PC-3 (cell line): ENCODE measurements at regions not wholly inside any gene's neighbourhood (a gene's known extent, or its start where the extent isn't known, plus 50 kb on each side); places are given as distances from the start of the nearest gene placed in this dataset.

Source experiments
- ATAC-seq: fragments of 200-7000 bp; cut with Tn5 transposase; 2 replicates; pipeline ENCODE4 v1.9.1; 2020; ENCODE audit warnings: mild to moderate bottlenecking, moderate library complexity
- BruUV-seq: library from RNA; stranded (reverse); fragments of 400-500 nt; replicated peaks from 2 replicates; lab custom pipeline; 2021; lab: Mats Ljungman, UMichigan
- CTCF ChIA-PET: fragments of 300-600 bp; sonication (Branson Sonifier 250); formaldehyde crosslinking; loops from one replicate; lab custom pipeline; 2022; ENCODE audit warnings: antibody characterized with exemption; lab: Charles Lee
- POLR2A ChIA-PET: fragments of 300-600 bp; sonication (Branson Sonifier 250); formaldehyde crosslinking; loops from one replicate; lab custom pipeline; 2022; ENCODE audit warnings: antibody characterized with exemption; ENCODE audit not compliant: unreplicated experiment; lab: Charles Lee
- DNase-seq: peaks from one replicate; pipeline ENCODE4 v3.0.0-alpha.2; 2015
- H2AFZ ChIP-seq: fragments of 300-600 bp; sonication (generic); 2 replicates; pipeline ENCODE4 v1.6.0; 2016; ENCODE audit warnings: antibody characterized with exemption, low read length
- H3F3A ChIP-seq: fragments of 300-600 bp; sonication (generic); one replicate; pipeline ENCODE4 v1.6.0; 2017; ENCODE audit warnings: antibody characterized with exemption, low read length, control low read depth, mild to moderate bottlenecking; ENCODE audit not compliant: unreplicated experiment
- H3K27ac ChIP-seq: fragments of 300-600 bp; sonication (generic); 2 replicates; pipeline ENCODE4 v1.5.1; 2016; ENCODE audit warnings: mild to moderate bottlenecking, low read length
- H3K27me3 ChIP-seq: fragments of 300-600 bp; sonication (generic); 2 replicates; pipeline ENCODE4 v1.6.1; 2016; ENCODE audit warnings: low read length, mixed read lengths
- H3K36me3 ChIP-seq: fragments of 300-600 bp; sonication (generic); 2 replicates; pipeline ENCODE4 v1.6.1; 2016; ENCODE audit warnings: low read depth, mixed run types, low read length, mixed read lengths
- H3K4me1 ChIP-seq: fragments of 300-600 bp; sonication (generic); 2 replicates; pipeline ENCODE4 v1.5.1; 2016; ENCODE audit warnings: low read length; ENCODE audit not compliant: insufficient read depth
- H3K4me2 ChIP-seq: fragments of 300-600 bp; sonication (generic); 2 replicates; pipeline ENCODE4 v1.6.0; 2016; ENCODE audit warnings: low read length
- H3K4me3 ChIP-seq: fragments of 300-600 bp; sonication (generic); 2 replicates; pipeline ENCODE4 v1.5.1; 2016; ENCODE audit warnings: mild to moderate bottlenecking, low read length, mixed read lengths
- H3K79me2 ChIP-seq: fragments of 300-600 bp; sonication (generic); 2 replicates; pipeline ENCODE4 v1.6.1; 2017; ENCODE audit warnings: low read length, mixed read lengths
- H3K9ac ChIP-seq: fragments of 300-600 bp; sonication (generic); 2 replicates; pipeline ENCODE4 v1.6.0; 2016; ENCODE audit warnings: mild to moderate bottlenecking, low read length
- H3K9me2 ChIP-seq: fragments of 300-600 bp; sonication (generic); replicated peaks from 2 replicates; pipeline ENCODE4 v1.6.1; 2016; ENCODE audit warnings: mixed run types, low read length, mixed read lengths
- H3K9me3 ChIP-seq: fragments of 300-600 bp; sonication (generic); 2 replicates; pipeline ENCODE4 v1.6.1; 2016; ENCODE audit warnings: low read length, mixed read lengths
- H4K20me1 ChIP-seq: fragments of 300-600 bp; sonication (generic); 2 replicates; pipeline ENCODE4 v1.6.1; 2016; ENCODE audit warnings: low read length, mixed read lengths
- CTCF ChIP-seq: fragments of 300-600 bp; sonication (generic); conservative IDR thresholded peaks from 2 replicates; pipeline ENCODE4 v1.5.1; 2017; ENCODE audit warnings: antibody characterized with exemption, low read depth, mild to moderate bottlenecking, low read length
- EZH2 ChIP-seq: fragments of 300-600 bp; sonication (generic); IDR thresholded peaks from one replicate; pipeline ENCODE4 v1.6.1; 2017; ENCODE audit warnings: antibody characterized with exemption, mild to moderate bottlenecking, low read length; ENCODE audit not compliant: unreplicated experiment
- EZH2phosphoT487 ChIP-seq: fragments of 300-600 bp; sonication (generic); IDR thresholded peaks from 2 replicates; pipeline ENCODE4 v1.6.1; 2018; ENCODE audit warnings: mild to moderate bottlenecking, antibody characterized with exemption, low read length, borderline replicate concordance
- intact Hi-C: fragments of 100-400 bp; cut with micrococcal nuclease; formaldehyde crosslinking; loops from 2 replicates; pipeline ENCODE4 v1.9.0; 2023

- H3K27ac ChIP-seq = no peak overlapping the region
- ATAC-seq (no peak), DNase-seq (no peak)
- no peaks in the 10 kb centered on the region for H3K9me2 ChIP-seq
- H3K4me1 ChIP-seq = no peaks in the 10 kb centered on the region
- BruUV-seq = no TSS peak
- H3K9ac ChIP-seq = no peak overlapping the region
- H3K27me3 ChIP-seq = no peaks in the 10 kb centered on the region
- no peak overlapping the region for H2AFZ ChIP-seq
- H3K4me3 ChIP-seq = no peak overlapping the region
- H3K36me3 ChIP-seq = no peaks in the 10 kb centered on the region
- intact Hi-C loops = no loop called here
- POLR2A ChIA-PET = no interaction called here
- no peaks in the 10 kb centered on the region for H3K79me2 ChIP-seq
- H4K20me1 ChIP-seq = no peaks in the 10 kb centered on the region
- H3K9me3 ChIP-seq = 0 out of 2 replicates have a peak, but pooled peaks cover 15% of the 10 kb centered on the region
- H3K4me2 ChIP-seq = no peak overlapping the region
- no peak for TF ChIP-seq CTCF
- no peak for TF ChIP-seq EZH2
- TF ChIP-seq EZH2phosphoT487 = no peak
- CTCF ChIA-PET = no interaction called here
- H3F3A ChIP-seq = no peaks in the 10 kb centered on the region
These were observed 498.4 kb upstream of the POM121L12 start for GRCh38 chr7:52537051-52537450.

DNA sequence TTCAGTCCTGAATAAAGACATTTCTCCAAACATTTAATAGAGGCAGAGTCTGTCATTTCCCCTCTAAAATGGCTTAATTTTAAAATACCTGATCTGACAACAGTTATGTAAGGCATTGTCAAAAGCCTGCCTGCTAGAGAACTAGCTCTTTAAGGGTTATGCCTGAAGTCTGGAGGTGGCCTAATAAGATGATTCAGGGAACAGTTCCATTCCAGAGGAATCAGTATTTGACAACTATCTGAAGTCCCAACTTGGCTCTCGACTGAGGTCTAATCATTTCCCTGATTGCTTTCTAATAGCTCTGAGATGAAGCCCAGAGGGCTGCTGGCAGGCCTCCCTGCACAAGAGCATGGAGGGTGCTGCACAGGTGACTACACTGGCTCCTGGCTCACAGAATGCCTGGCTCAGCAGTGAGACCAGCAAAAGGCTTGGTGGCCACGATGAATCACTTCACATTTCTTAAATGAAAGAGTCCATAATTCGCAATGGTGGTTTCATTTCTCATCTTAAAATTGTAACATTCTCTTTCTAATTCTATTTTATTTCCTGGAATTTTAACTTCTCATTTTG lies 509.6 kb upstream of the POM121L12 start:
- Histone ChIP-seq H3K79me2 (no peaks in the 10 kb centered on the region), H3K36me3 (no peaks in the 10 kb centered on the region), H4K20me1 (no peaks in the 10 kb centered on the region), H3K27ac (no peak overlapping the region), H3F3A (no peaks in the 10 kb centered on the region), H2AFZ (no peak overlapping the region), H3K4me2 (no peak overlapping the region), H3K9ac (no peak overlapping the region), H3K4me1 (no peaks in the 10 kb centered on the region), H3K4me3 (no peak overlapping the region), H3K9me2 (no peaks in the 10 kb centered on the region), H3K9me3 (no peaks in the 10 kb centered on the region), H3K27me3 (no peaks in the 10 kb centered on the region)
- CTCF ChIA-PET = no interaction called here
- no peak for DNase-seq
- no peak for ATAC-seq
- POLR2A ChIA-PET = no interaction called here
- intact Hi-C loops = no loop called here
- no TSS peak for BruUV-seq
- TF ChIP-seq CTCF (no peak), EZH2 (no peak), EZH2phosphoT487 (no peak)

- no peaks in the 10 kb centered on the region for H3K9me3 ChIP-seq
These were observed 516.6 kb upstream of the POM121L12 start for GRCh38 chr7:52518869-52519268.

More at GRCh38 chr7:52518869-52519268, 516.6 kb upstream of the POM121L12 start:
- TF ChIP-seq EZH2 (no peak), EZH2phosphoT487 (no peak), CTCF (no peak)
- no peaks in the 10 kb centered on the region for H3K9me2 ChIP-seq
- no peak for ATAC-seq
- no TSS peak for BruUV-seq
- no peaks in the 10 kb centered on the region for H3F3A ChIP-seq
- H2AFZ ChIP-seq = no peak overlapping the region
- ChIA-PET CTCF (no interaction called here), POLR2A (no interaction called here)
- H3K36me3 ChIP-seq = no peaks in the 10 kb centered on the region
- no peaks in the 10 kb centered on the region for H3K79me2 ChIP-seq
- H4K20me1 ChIP-seq = no peaks in the 10 kb centered on the region
- H3K4me1 ChIP-seq = no peaks in the 10 kb centered on the region
- H3K4me2 ChIP-seq = no peak overlapping the region
- DNase-seq = no peak
- H3K4me3 ChIP-seq = no peak overlapping the region
- no peaks in the 10 kb centered on the region for H3K27me3 ChIP-seq
- no peak overlapping the region for H3K9ac ChIP-seq
- intact Hi-C loops = no loop called here
- no peak overlapping the region for H3K27ac ChIP-seq
